NCI-H2227 (cell line): ENCODE measurements at regions not wholly inside any gene's neighbourhood (a gene's known extent, or its start where the extent isn't known, plus 50 kb on each side); places are given as distances from the start of the nearest gene placed in this dataset.
"Not testable (repeated sequence)": the region's sequence is repeated elsewhere in the genome, so short reads cannot be mapped to it uniquely, and the experiment has no call there.

Experiments
- DNase-seq: peaks from one replicate; lab custom pipeline; 2025; ENCODE audit not compliant: unreplicated experiment; lab: John Stamatoyannopoulos, UW

DNA sequence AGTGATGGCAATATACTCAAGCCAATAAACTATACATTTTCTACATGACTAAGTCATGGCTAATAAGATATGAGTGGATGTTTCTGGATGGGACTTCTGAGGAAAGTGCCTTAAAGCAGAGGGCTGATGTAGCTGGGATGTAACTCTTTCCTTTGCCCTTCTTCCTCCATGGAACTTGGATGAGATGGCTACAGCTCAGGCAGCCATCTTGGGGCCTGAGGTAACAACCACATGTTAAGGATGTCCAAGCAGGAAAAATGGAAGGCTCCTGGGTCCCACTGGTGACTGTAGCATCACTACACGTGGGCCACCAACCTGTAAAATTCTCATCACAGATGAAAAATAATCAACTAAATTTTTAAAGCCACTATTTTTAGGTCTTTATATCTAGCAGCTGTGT, 54.4 kb upstream of the GRIP1 start:
- DNase-seq = no peak

DNA sequence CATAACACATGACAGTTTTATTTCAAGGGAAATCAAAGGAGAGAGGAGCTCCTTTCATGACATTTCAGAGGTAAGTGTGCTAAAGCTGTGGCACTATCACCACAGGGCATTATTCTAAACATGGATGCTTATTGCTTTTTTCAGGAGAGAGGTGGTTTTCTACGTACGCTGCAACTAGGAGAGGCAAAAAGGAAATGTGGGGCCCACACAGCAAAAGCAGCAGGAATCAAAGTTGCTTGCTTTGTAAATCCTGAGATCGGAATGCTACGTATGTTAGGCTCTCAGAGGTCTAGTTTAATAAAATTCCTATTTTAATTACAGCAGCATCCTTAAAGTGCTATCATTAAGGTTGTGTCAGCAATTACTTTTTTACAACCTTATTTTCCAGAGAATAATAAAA, 55.0 kb upstream of the GRIP1 start:
- DNase-seq = no peak

DNA sequence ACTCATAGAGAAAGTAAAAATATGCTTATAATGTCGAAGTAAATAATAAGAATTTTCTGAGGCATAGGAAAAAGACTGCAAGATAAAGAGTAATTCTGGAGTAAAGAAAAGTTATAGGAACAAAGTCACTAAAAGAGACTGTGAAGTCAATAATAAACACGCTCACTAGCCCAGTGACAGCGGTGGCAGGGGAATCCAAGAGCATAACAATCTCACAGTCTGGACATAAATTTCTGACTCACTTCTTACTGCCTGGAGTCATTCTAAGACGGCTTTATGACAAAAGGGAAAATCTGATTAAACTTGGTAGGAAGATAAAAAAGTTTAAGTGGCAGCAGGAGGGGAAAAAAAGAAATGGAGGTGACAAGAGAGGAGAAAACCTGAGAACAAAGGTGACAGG, 56.4 kb upstream of the GRIP1 start:
- no peak for DNase-seq

DNA sequence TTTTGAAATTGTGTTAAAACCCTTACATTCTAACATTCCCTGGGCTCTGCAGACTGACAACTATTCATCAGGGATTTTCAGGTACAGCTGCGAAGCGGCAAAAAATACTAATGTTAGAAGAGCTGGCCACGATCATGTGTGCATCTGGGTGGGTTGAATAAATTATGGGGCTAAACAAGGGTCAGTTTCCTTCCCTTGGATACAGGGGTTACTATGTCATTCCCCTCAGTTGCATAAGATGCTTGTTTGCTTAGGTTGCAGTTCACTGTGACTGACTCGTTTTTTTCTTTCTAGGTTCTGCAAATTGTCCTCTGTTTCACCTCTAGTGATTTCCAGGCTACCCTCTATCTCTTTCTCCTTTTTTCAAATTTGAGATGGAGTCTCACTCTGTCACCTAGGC, 58.1 kb upstream of the GRIP1 start:
- no peak for DNase-seq

DNA sequence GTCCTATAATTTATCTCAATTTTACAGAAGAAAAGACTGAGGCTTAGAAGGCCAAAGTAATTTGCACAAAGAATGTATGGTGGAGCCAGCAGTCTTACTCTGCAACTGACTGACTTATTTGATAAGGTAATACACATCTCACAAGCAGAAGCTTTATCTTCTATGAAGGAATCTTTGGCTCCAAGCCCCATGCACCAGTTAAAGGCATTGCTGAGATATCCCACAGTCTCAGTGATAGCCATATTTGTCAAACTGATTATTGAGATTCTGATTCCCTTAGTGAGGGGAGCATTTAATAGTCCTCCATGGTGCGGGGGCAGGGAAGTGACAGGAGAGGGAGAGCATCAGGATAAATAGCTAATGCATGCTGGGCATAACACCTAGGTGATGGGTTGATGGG, 60.4 kb upstream of the GRIP1 start:
- no peak for DNase-seq

DNA sequence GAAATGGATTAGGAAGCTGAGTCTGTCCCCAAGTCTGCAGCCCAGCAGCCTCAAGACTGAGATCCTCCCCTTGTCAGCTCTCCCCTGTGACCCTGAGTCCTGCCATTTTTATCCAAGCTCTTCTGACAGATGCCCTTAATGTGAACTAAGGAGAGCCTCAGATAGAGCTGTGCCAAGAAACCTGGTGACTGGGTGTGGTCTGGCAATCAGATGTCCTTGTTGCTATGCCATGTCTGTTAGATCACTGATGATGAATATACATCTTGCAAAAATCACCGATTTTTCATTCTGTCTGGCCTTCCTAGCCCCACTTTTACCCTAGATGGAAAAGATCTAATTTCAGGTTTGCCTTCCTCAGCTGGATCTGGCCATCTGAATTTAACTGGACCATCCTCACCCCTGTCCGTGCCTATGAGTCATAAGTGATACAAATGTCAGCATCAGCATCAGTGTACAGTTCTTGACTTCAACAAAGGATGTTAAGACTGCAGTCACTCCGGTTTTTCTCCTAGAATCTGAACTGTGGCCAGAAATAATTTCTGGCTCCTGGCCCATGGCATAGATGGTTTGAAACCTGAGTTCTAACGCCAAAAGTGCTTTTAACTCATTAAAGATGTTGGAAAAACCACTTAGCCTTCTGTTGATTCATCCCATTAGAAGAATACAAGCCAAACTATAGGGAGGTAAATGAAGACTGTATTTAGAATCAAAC, 61.2 kb upstream of the GRIP1 start:
- no peak for DNase-seq

DNA sequence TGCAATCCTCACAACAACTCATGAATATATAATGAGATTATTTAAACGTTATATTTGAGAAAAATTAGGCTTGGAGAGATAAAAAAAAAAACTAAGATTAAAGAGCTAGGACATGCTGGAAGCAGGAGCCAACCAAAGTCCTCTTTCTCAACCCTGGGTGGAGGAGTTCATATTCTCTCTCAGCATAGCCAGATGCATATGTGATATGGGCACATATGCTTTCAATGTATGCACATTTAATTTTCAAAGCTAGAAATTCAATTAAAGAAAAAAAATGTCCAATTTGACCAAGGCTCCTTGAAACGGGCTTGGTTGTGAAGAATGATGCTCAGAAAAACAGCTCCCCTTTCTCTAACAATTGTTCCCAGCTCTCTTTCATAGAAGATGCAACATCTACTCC, 61.9 kb upstream of the GRIP1 start:
- DNase-seq = no peak

DNA sequence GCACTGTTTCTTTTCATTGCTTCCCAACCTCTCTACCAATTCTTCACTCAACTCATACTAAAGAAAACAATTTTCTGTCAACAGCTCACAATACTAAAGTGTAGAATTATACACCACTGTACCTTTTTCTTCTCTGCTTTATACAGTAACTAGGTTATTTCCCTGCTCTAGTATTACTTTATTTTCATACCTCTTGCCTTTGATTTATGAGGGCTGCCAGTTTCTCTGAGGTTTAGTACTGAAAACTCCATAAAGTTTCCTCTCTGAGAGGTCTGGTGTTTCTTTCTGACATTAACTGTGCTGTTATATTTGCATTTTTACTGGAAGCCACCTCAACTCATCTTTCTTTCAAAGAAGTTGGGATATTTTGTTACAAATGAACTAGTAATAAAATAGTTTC, 63.0 kb upstream of the GRIP1 start:
- DNase-seq = no peak

DNA sequence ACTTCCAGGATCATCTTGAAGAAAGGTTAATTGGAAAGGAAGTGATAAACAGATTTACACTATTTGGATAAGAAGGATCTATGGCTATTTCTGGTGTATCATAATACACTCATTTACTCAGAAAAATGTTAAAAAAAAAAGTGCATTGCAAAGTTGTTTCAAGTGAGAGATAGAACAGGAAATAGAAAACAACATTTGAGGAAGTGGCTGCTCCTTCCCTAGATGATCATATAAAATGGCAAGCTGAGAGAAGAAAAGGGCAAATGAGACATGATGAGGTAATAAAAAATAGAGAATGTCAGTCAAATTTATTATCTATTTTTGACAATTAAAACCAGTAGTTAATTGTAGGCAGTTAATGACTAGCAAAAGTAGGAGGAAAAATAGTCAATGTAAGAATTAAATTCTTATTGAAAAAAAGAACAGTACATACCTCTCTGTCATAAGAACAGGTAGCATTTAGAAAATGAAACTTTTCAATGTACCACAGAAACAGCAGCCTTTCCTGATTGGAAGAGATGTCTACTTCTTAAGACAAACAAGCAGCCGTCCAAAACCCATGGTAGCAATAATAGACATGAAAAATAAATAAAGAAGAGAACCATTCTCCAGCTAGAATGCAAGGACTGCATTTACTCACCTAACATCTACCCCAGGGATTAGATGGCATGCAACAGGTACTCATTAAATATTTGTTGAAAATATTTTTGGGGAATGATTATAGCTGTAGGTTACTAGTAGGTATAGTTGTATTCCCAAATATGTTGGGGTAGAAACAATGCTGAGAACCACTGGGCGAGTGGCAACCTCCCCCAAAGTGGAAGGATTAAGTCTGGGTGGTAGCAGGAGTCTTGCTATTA, 63.9 kb upstream of the GRIP1 start:
- no peak for DNase-seq

DNA sequence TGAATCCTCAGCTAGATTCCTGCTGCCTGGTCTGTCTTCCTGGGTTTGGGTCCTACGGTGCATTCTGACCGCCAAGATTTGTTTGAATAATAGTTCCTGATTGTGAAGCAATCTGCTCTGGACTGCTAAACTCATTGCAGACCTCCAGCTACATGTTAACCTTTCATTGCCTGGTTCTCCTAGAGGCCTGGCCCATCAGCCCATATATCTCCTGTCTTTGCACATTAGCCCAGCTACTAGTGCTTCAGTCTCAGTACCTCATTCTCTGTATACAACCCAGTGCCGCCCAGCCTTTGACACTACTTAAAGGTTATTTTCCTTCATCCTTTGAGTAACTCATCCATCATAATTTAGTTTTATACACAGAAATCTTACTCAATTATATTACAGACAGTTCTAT, 65.6 kb upstream of the GRIP1 start:
- no peak for DNase-seq

DNA sequence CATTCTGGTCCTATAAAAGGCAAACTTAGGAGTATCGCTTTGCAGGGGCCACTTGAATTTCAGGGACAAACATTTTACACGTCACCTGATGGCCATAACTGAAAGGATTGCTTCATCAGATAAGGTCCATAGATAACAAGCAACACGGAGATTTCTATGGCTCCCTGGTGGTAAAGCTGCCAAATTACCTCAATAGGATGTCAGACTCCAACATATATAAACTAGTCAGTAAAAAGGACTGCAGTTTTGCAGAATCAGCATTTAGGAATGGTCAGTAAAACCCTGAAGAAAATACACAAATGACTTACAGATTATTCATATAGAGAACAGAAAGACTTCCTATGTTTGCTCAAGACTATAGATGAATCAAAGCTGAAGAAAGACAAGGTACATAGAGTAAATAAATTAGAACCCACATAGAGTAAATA, 66.1 kb upstream of the GRIP1 start:
- no peak for DNase-seq

DNA sequence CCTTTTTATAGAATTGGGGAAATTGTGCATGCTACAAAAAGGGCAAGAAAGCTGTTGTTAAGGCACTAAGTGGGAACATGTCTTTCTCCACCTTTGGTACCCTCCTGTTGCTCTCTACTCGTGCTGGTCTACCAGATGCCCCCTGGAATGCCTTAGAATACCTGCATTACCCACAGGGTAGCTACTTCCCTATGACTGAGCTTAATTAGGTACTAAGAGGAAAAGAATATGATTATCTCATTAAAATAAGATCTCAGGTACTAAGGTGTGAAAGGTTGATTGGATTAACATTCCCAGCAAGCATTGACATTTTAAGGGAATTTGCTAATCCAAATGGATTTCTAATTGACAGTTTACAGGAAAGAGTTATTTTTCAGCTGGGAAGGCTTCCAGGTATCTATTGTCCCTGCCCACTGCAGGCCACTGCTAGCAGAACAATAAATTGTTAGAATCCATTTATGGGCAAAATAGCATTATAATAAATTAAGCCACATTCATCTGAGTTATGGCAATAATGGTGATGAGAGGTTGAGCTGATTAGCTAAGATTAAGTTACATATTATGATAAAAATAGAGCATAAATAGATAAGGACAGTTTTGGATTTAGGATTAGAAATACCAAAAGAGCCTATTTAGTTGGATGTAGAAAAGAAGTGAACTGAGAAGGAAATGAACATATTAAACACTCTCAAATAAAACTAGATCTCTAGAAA, 67.8 kb upstream of the GRIP1 start:
- no peak for DNase-seq

DNA sequence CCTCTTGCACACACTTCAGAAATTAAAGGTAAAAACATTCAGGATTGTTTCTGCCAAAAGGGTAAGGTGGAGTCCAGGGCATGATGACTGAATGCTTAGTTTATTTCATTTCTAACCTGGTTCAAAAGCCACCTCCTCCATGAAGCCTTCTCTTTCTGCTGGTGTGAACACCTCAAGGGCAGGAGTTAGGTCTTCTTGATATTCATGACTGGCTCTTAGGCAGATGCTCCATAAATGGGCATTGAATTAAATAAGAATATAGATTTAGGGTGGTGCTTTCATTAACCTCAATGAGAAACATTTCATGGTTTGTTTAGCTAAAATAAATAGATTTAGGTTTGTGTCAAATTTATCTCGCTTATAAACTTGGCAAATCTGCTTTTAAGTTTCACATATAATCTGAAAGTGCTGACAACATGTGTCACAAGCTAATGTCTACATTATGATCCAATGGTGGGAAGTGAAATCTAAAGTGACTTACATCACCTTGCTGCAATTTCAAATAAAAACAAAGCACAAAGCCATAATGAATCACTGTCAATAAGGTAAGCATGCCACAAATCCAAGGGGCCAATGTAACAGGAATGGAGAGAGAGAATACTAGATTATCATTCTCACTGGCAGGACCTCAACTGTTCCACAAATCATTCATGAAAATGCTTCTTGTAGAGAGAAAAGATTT, 72.7 kb upstream of the GRIP1 start:
- DNase-seq = no peak

DNA sequence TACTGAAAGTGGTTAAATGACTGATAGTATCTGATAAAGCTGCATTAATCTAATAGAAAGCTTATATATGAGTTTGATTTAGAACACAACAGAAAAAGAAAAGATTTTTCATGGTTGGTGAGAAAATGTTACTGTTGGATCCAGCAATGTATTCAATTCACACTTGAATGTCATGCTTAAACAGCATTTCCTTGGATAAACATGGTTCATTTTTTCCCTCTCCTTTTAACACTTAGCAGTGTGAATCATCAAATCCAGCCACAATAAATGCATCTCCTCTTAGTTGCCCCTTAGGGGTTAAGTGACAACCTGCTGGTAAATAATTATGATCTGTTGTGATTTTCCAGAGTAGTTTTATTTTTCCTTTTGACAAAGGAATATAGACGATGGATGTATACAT, 74.9 kb upstream of the GRIP1 start:
- no peak for DNase-seq

DNA sequence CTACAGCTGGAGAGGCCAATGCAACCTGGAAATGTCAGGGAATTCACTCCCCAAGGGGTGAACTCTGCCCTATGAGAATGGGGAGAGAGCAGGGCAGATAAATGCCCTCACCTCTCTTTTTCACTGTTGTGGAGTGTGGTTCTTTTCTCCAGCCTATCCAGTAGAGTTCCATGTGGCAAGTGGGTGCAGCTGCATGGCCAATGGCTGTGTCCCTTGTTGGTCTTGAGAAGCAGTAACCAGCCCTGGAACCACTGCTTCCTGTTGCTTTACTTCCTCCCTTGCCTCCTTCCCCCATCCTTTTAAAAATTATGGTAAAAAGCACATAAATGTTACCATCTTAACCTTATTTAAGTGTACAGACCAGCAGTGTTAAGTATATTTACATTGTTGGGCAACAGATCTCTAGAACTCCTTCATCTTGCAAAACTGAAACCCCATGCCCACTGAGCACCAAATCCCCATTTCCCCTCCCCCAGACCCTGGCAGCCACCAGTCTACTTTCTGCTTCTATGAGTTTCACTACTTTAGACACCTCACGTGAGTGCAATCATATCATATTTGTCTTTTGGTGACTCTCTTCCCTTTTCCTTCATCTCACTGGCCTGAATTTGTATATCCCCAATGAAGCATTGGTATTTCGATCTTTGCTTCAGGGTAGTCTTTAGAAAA, 77.0 kb upstream of the GRIP1 start:
- no peak for DNase-seq

DNA sequence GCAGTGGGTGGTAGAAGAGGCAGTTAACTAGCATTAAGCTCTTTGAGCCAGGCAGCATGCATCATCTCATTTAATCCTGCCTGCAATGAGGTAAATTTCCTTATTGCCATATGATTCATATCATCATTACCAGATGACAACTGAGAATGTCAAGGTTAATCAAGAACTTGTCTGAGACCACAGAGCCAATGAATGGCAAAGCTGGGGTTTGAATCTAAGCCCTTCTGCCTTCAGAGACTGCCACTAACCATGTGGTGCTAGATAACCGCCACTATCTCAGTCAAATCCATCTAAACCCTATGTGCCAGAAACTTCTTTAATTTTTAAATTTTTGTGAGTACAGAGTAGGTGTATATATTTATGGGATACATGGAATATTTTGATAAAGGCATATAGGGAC, 77.8 kb upstream of the GRIP1 start:
- no peak for DNase-seq

DNA sequence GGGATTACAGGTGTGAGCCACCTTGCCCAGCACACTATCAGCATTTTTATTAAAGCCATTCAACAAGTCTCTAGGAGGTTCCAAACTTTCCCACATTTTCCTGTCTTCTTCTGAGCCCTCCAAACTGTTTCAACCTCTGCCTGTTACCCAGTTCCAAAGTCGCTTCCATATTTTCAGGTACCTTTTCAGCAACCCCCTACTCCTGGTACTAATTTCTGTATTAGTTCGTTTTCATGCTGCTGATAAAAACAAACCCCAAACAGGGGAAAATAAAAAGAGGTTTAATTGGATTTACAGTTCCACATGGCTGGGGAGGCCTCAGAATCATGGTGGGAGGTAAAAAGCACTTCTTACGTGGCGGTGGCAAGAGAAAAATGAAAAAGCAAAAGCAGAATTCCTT, 81.2 kb upstream of the GRIP1 start:
- not testable (repeated sequence) for DNase-seq

DNA sequence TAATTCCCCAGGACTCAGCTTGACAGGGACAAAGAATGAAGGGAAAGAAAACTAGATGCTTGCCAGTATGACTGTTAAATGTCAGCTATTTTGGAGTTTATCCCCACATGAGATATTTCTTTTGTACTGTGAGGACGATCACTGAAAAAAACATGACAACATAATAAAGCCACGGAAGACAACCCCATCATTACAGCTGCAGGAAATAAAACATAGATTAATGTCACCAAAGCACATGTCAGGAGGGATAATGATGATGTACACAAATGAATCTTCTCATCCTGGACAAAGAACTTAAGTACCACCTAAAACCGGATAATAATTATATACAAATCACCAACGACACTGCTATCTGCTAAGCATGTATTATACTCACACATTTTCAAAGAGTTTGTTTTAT, 84.6 kb upstream of the GRIP1 start:
- peak; percentile 88 for DNase-seq

DNA sequence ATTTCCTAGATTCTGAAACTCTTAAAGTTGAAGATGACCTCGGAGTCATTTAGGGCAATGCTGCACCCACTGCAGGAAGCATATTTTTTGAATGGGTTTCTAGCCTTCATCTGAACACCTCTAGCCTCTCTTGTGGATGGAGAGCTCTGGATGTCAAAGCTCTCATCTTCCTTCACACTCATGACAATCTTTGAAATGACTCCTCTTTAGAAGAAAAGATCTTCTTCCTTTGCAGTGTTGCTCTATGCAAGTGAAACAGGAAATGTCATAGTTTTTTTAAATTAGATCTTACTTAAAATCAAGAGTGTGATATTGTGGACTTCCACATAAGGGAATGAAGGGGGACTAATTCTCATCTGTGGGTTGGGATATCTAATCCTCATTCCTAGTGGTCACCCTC, 86.3 kb upstream of the GRIP1 start:
- DNase-seq = no peak

DNA sequence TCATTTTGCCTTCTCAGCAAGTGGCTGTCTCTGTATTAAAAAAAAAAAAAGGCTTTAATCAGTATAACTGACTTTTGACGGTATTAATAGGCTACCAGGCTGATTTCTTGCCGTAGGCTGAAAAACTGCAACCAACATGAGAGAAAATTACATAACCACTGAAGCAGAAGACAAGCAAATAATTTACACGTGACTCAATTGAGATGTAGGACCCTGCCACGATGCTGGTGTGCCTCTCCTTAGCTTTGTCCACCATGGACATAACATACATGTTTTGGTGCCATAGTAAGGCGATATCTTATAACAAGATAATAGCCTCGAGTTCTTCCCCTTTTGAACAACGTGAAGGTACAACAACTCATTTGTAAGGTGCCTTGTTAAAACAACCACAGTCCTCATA, 88.7 kb upstream of the GRIP1 start:
- DNase-seq = no peak

DNA sequence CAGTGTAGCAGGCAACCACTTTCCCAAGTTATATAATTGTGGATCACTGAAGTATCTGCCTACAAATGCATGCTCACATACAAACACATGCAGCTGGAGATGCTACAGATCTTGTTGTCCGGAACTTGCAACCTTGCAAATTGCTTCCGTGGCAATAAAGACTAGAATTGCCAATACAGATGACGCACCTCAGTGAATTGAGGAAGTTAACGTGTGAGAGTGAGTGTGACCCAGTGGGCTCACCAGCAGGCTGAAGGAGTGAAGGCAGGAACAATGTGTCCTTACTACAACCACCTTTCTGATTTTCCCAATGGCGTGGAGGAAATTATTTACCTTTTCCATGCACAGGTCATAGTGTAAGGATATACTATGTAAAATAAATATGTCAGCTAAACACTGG, 89.4 kb upstream of the GRIP1 start:
- no peak for DNase-seq
